ENCODE measurements at regions not wholly inside any gene's neighbourhood (a gene's known extent, or its start where the extent isn't known, plus 50 kb on each side); places are given as distances from the start of the nearest gene placed in this dataset.

DNA sequence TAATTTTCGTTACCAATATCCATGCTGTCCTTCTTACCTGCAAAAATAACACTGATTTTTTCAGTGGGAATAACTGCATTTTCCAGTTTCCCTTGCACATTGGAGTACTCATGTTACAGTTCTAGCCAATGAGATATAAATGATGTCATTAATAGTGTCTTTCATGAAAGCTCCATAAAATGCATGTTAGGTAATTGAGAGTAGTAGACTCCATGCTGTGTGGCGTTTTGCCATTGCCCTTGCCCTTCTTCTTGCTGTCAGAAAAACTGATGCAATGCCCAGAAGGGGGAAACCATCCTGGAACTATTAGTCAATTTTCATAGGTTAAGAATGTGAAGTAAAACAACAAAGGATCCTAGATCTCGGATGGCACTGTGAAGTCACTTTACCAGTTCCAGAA is 1765.3 kb downstream of the EFNA5 start:
- TF ChIP-seq, protein P1, sequence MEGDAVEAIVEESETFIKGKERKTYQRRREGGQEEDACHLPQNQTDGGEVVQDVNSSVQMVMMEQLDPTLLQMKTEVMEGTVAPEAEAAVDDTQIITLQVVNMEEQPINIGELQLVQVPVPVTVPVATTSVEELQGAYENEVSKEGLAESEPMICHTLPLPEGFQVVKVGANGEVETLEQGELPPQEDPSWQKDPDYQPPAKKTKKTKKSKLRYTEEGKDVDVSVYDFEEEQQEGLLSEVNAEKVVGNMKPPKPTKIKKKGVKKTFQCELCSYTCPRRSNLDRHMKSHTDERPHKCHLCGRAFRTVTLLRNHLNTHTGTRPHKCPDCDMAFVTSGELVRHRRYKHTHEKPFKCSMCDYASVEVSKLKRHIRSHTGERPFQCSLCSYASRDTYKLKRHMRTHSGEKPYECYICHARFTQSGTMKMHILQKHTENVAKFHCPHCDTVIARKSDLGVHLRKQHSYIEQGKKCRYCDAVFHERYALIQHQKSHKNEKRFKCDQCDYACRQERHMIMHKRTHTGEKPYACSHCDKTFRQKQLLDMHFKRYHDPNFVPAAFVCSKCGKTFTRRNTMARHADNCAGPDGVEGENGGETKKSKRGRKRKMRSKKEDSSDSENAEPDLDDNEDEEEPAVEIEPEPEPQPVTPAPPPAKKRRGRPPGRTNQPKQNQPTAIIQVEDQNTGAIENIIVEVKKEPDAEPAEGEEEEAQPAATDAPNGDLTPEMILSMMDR (IDR thresholded peaks at IDR 0.05; ENCODE audit: low read length): no peak
- TF ChIP-seq EZH2 (IDR thresholded peaks at IDR 0.05; ENCODE audit: borderline replicate concordance, low read length): no peak
